ENCODE measurements at regions not wholly inside any gene's neighbourhood (a gene's known extent, or its start where the extent isn't known, plus 50 kb on each side); places are given as distances from the start of the nearest gene placed in this dataset.

- H3K36me3 Mint-ChIP-seq (ENCODE audit: low read depth): no peaks in the 10 kb centered on the region
- no peaks in the 10 kb centered on the region for H3K4me1 Mint-ChIP-seq
- no peaks in the 10 kb centered on the region for H3K27me3 Mint-ChIP-seq
- no peak for DNase-seq
- CTCF ChIA-PET: interaction anchor here (1.3 kb wide), 1 partner anchor 19 kb away, joined by 3 read pairs; no protein-coding TSS in a partner anchor
- POLR2A ChIA-PET: no interaction called here
- H3K27ac Mint-ChIP-seq: no peak overlapping the region
- no peak overlapping the region for H3K4me3 Mint-ChIP-seq
- peaks cover 3% of the 10 kb centered on the region for H3K9me3 Mint-ChIP-seq
Observed at GRCh38 chr2:228545041-228545747, 363.7 kb upstream of the SPHKAP start.

- ChIA-PET POLR2A (no interaction called here), CTCF (no interaction called here)
- Mint-ChIP-seq H3K36me3 (ENCODE audit: low read depth) (no peaks in the 10 kb centered on the region), H3K4me1 (no peaks in the 10 kb centered on the region), H3K27me3 (no peaks in the 10 kb centered on the region), H3K9me3 (no peaks in the 10 kb centered on the region), H3K27ac (no peak overlapping the region), H3K4me3 (no peak overlapping the region)
- DNase-seq: no peak
Observed at GRCh38 chr2:228543117-228543516, 361.6 kb upstream of the SPHKAP start.

- no peaks in the 10 kb centered on the region for H3K4me1 Mint-ChIP-seq
- no peaks in the 10 kb centered on the region for H3K9me3 Mint-ChIP-seq
- no peak overlapping the region for H3K4me3 Mint-ChIP-seq
- no peak overlapping the region for H3K27ac Mint-ChIP-seq
- H3K27me3 Mint-ChIP-seq: no peaks in the 10 kb centered on the region
- ChIA-PET CTCF (no interaction called here), POLR2A (no interaction called here)
- DNase-seq: no peak
- no peaks in the 10 kb centered on the region for H3K36me3 Mint-ChIP-seq (ENCODE audit: low read depth)
Observed at GRCh38 chr2:228542277-228542676, 360.8 kb upstream of the SPHKAP start.

GRCh38 chr2:228541789-228542188 lies 360.3 kb upstream of the SPHKAP start:
- Mint-ChIP-seq H3K36me3 (ENCODE audit: low read depth) (no peaks in the 10 kb centered on the region), H3K27me3 (no peaks in the 10 kb centered on the region), H3K4me3 (no peak overlapping the region), H3K27ac (no peak overlapping the region), H3K9me3 (no peaks in the 10 kb centered on the region), H3K4me1 (no peaks in the 10 kb centered on the region)
- no peak for DNase-seq
- CTCF ChIA-PET: no interaction called here
- POLR2A ChIA-PET: no interaction called here

GRCh38 chr2:228540976-228541375 lies 359.5 kb upstream of the SPHKAP start:
- ChIA-PET POLR2A (no interaction called here), CTCF (no interaction called here)
- no peak for DNase-seq
- Mint-ChIP-seq H3K9me3 (no peaks in the 10 kb centered on the region), H3K27ac (no peak overlapping the region), H3K27me3 (no peaks in the 10 kb centered on the region), H3K4me1 (no peaks in the 10 kb centered on the region), H3K4me3 (no peak overlapping the region), H3K36me3 (ENCODE audit: low read depth) (no peaks in the 10 kb centered on the region)

- Mint-ChIP-seq H3K4me3 (no peak overlapping the region), H3K9me3 (peaks cover 13% of the 10 kb centered on the region), H3K27me3 (no peaks in the 10 kb centered on the region), H3K36me3 (ENCODE audit: low read depth) (no peaks in the 10 kb centered on the region), H3K4me1 (no peaks in the 10 kb centered on the region), H3K27ac (no peak overlapping the region)
- ChIA-PET POLR2A (no interaction called here), CTCF (no interaction called here)
- no peak for DNase-seq
Observed at GRCh38 chr2:228535396-228535795, 353.9 kb upstream of the SPHKAP start.

GRCh38 chr2:228533156-228533555 lies 351.7 kb upstream of the SPHKAP start:
- Mint-ChIP-seq H3K4me3 (no peak overlapping the region), H3K4me1 (no peaks in the 10 kb centered on the region), H3K27ac (no peak overlapping the region), H3K9me3 (peaks cover 16% of the 10 kb centered on the region), H3K36me3 (ENCODE audit: low read depth) (no peaks in the 10 kb centered on the region), H3K27me3 (no peaks in the 10 kb centered on the region)
- ChIA-PET CTCF (no interaction called here), POLR2A (no interaction called here)
- DNase-seq: no peak

- H3K4me3 Mint-ChIP-seq: no peak overlapping the region
- H3K4me1 Mint-ChIP-seq: no peaks in the 10 kb centered on the region
- no peak for DNase-seq
- CTCF ChIA-PET: no interaction called here
- no peaks in the 10 kb centered on the region for H3K27me3 Mint-ChIP-seq
- H3K27ac Mint-ChIP-seq: no peak overlapping the region
- peaks cover 16% of the 10 kb centered on the region for H3K9me3 Mint-ChIP-seq
- POLR2A ChIA-PET: no interaction called here
- no peaks in the 10 kb centered on the region for H3K36me3 Mint-ChIP-seq (ENCODE audit: low read depth)
Observed at GRCh38 chr2:228532233-228532632, 350.7 kb upstream of the SPHKAP start.

GRCh38 chr2:228527197-228527881 lies 345.9 kb upstream of the SPHKAP start:
- H3K4me1 Mint-ChIP-seq: no peaks in the 10 kb centered on the region
- H3K4me3 Mint-ChIP-seq: no peak overlapping the region
- no peaks in the 10 kb centered on the region for H3K36me3 Mint-ChIP-seq (ENCODE audit: low read depth)
- no peak overlapping the region for H3K27ac Mint-ChIP-seq
- CTCF ChIA-PET: no interaction called here
- POLR2A ChIA-PET: no interaction called here
- no peak for DNase-seq
- H3K9me3 Mint-ChIP-seq: peaks cover 6% of the 10 kb centered on the region
- no peaks in the 10 kb centered on the region for H3K27me3 Mint-ChIP-seq

- no peaks in the 10 kb centered on the region for H3K36me3 Mint-ChIP-seq (ENCODE audit: low read depth)
- no peaks in the 10 kb centered on the region for H3K4me1 Mint-ChIP-seq
- H3K27ac Mint-ChIP-seq: no peak overlapping the region
- DNase-seq: no peak
- ChIA-PET CTCF (no interaction called here), POLR2A (no interaction called here)
- H3K9me3 Mint-ChIP-seq: peaks cover 8% of the 10 kb centered on the region
- no peaks in the 10 kb centered on the region for H3K27me3 Mint-ChIP-seq
- no peak overlapping the region for H3K4me3 Mint-ChIP-seq
Observed at GRCh38 chr2:228526687-228527086, 345.2 kb upstream of the SPHKAP start.

- ChIA-PET POLR2A (no interaction called here), CTCF (no interaction called here)
- H3K27me3 Mint-ChIP-seq: no peaks in the 10 kb centered on the region
- H3K9me3 Mint-ChIP-seq: peaks cover 7% of the 10 kb centered on the region
- H3K4me3 Mint-ChIP-seq: no peak overlapping the region
- no peaks in the 10 kb centered on the region for H3K4me1 Mint-ChIP-seq
- no peaks in the 10 kb centered on the region for H3K36me3 Mint-ChIP-seq (ENCODE audit: low read depth)
- DNase-seq: no peak
- H3K27ac Mint-ChIP-seq: no peak overlapping the region
Observed at GRCh38 chr2:228522977-228523376, 341.5 kb upstream of the SPHKAP start.

GRCh38 chr2:228522276-228522675 lies 340.8 kb upstream of the SPHKAP start:
- ChIA-PET CTCF (no interaction called here), POLR2A (no interaction called here)
- H3K36me3 Mint-ChIP-seq (ENCODE audit: low read depth): no peaks in the 10 kb centered on the region
- H3K27me3 Mint-ChIP-seq: no peaks in the 10 kb centered on the region
- peaks cover 7% of the 10 kb centered on the region for H3K9me3 Mint-ChIP-seq
- no peaks in the 10 kb centered on the region for H3K4me1 Mint-ChIP-seq
- H3K27ac Mint-ChIP-seq: no peak overlapping the region
- no peak overlapping the region for H3K4me3 Mint-ChIP-seq
- DNase-seq: no peak

- CTCF ChIA-PET: no interaction called here
- Mint-ChIP-seq H3K36me3 (ENCODE audit: low read depth) (no peaks in the 10 kb centered on the region), H3K4me3 (no peak overlapping the region), H3K27ac (no peak overlapping the region), H3K4me1 (no peaks in the 10 kb centered on the region), H3K27me3 (no peaks in the 10 kb centered on the region), H3K9me3 (peaks cover 7% of the 10 kb centered on the region)
- no peak for DNase-seq
- POLR2A ChIA-PET: no interaction called here
Observed at GRCh38 chr2:228519561-228519960, 338.1 kb upstream of the SPHKAP start.

- Mint-ChIP-seq H3K27ac (no peak overlapping the region), H3K27me3 (no peaks in the 10 kb centered on the region), H3K4me3 (no peak overlapping the region), H3K9me3 (peaks cover 5% of the 10 kb centered on the region), H3K4me1 (no peaks in the 10 kb centered on the region), H3K36me3 (ENCODE audit: low read depth) (no peaks in the 10 kb centered on the region)
- CTCF ChIA-PET: no interaction called here
- no peak for DNase-seq
- POLR2A ChIA-PET: no interaction called here
Observed at GRCh38 chr2:228516019-228516418, 334.5 kb upstream of the SPHKAP start.
